Raji (cell line): ENCODE measurements at regions not wholly inside any gene's neighbourhood (a gene's known extent, or its start where the extent isn't known, plus 50 kb on each side); places are given as distances from the start of the nearest gene placed in this dataset.

ENCODE experiments used
- POLR2A ChIP-seq: IDR thresholded peaks from 2 replicates; pipeline ENCODE4 v1.6.1; 2011; ENCODE audit warnings: low read depth, low read length, control low read depth; ENCODE audit not compliant: insufficient read depth

- no peak for TF ChIP-seq POLR2A
These were observed 68.3 kb upstream of the ATF7IP2 start for GRCh38 chr16:10317425-10318001.

GRCh38 chr16:10318798-10319500 is 66.9 kb upstream of the ATF7IP2 start:
- TF ChIP-seq POLR2A = no peak

- TF ChIP-seq POLR2A = no peak
These were observed 64.2 kb upstream of the ATF7IP2 start for GRCh38 chr16:10321407-10322387.

- no peak for TF ChIP-seq POLR2A
These were observed 62.9 kb upstream of the ATF7IP2 start for GRCh38 chr16:10322723-10323527.

GRCh38 chr16:10323528-10323869 is 62.4 kb upstream of the ATF7IP2 start:
- no peak for TF ChIP-seq POLR2A

- TF ChIP-seq POLR2A = no peak
These were observed 61.7 kb upstream of the ATF7IP2 start for GRCh38 chr16:10324210-10324609.

- TF ChIP-seq POLR2A = no peak
These were observed 59.9 kb upstream of the ATF7IP2 start for GRCh38 chr16:10325783-10326543.

GRCh38 chr16:10326647-10327046 is 59.2 kb upstream of the ATF7IP2 start:
- no peak for TF ChIP-seq POLR2A

- no peak for TF ChIP-seq POLR2A
These were observed 53.6 kb upstream of the ATF7IP2 start for GRCh38 chr16:10332241-10332640.

DNA sequence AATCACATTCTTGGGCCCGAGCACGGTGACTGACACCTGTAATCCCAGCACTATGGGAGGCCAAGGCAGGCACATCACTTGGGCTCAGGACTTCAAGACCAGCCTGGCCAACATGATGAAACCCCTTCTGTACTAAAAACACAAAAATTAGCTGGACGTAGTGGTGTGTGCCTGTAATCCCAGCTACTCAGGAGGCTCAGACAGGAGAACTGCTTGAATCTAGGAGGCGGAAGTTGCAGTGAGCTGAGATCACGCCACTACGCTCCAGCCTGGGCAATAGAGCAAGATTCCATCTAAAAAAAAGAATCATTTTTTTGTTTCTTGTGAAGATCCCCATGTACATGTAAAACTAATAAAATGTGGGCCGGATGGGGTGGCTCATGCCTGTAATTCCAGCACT is 53.1 kb upstream of the ATF7IP2 start:
- TF ChIP-seq POLR2A = no peak

DNA sequence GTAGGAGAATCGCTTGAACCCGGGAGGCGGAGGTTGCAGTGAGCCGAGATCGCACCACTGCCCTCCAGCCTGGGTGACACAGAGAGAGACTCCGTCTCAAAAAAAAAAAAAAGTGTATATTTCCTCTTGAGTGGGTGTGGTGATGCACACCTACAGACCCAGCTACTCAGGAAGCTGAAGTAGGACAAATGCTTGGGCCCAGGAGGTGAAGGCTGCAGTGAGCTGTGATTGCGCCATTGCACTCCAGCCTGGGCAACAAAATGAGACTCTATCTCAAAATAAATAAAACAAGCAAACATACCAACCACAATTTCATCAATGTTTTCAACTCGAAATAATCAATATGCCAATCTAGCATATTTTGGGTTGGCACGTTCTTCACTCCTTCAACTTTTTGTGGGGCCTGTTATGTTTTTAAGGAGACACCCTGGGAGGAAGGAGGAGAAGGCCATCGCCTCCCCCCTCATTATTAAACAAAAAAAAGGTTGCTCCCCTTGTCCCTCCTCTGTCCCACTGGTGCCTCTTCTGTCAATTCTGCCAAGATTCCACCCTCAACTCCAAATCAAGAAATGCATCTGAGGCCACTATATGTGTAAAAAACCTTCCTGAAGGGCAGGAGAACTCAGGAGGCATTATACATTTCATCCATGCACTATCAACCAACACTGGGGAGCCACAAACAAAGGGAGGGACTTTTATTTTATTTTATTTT is 52.4 kb upstream of the ATF7IP2 start:
- no peak for TF ChIP-seq POLR2A

DNA sequence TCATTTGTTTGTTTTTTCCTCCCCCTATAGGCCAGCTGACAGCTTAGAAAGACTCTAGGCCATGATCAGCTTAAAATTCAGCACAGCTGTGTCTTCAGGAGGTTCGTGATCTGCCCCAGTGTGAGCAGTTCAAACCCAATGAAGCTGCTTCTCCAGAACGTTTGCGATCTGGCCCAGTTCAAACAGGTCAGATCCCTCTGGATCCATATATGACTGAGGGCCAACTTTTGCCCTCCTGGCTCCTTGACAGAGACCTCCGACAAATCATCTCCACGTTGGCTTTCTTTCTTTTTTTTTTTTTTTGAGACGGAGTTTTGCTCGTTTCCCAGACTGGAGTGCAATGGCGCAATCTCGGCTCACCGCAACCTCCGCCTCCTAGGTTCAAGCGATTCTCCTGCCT is 50.2 kb upstream of the ATF7IP2 start:
- no peak for TF ChIP-seq POLR2A
